MM.1S (cell line): ENCODE measurements at regions not wholly inside any gene's neighbourhood (a gene's known extent, or its start where the extent isn't known, plus 50 kb on each side); places are given as distances from the start of the nearest gene placed in this dataset.

Experiments
- EZH2 ChIP-seq: fragments of 300-600 bp; sonication (generic); optimal IDR thresholded peaks from 2 replicates; pipeline ENCODE3; 2017; ENCODE audit warnings: low read depth, mild to moderate bottlenecking, antibody characterized with exemption, low read length, mixed read lengths
- EZH2phosphoT487 ChIP-seq: fragments of 300-600 bp; sonication (generic); IDR thresholded peaks from 2 replicates; pipeline ENCODE4 v1.6.1; 2018; ENCODE audit warnings: antibody characterized with exemption, low read length
- TF ChIP-seq, protein P1 (sequence below): fragments of 300-600 bp; sonication (generic); IDR thresholded peaks from 2 replicates; pipeline ENCODE4 v1.5.1; 2016; ENCODE audit warnings: antibody characterized with exemption, low read length, mixed read lengths

DNA sequence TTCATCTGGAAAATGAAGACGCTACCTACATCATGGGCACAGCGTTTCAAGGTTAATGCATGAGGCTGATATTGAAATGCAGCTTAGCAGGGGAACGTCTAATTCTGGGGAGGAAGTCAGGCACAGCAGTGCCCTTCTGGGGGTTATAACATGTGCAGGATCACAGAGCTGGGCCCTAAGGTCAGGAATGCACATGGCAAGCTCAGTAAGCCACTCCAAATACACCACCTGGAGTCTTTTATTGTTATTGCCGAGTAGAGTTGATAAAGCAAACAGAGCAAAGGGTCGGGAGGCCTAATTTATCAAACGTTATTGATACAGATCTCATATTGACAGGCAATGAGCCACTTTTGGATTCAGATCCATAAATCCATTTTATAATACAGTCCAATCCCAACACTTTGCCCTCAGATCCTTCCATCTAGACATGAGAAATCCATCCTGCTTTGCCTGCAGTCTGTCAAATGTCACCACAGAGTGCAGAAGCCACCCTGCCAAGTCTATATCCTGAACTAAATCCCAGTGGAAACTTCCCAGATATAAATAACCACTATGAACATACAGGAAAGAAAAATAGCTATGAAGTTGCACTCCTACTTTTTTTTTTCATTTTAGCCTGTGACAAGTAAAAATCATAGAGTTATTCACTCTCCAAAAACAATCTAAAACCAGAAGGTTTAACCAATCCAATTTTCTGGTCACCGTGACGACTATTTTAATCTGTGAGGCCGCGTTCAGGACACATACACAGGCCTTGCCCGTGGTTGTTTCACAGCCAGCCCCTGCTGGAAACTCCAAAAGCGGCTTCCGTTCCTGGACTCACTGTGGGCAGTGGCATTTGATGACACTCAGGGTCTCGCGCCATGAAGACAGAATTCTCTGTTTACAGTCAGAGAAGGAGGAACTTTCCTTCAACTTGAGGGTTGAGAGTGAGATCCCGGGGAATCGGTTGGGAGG, 335.4 kb downstream of the DHX15 start:
- TF ChIP-seq, protein P1, sequence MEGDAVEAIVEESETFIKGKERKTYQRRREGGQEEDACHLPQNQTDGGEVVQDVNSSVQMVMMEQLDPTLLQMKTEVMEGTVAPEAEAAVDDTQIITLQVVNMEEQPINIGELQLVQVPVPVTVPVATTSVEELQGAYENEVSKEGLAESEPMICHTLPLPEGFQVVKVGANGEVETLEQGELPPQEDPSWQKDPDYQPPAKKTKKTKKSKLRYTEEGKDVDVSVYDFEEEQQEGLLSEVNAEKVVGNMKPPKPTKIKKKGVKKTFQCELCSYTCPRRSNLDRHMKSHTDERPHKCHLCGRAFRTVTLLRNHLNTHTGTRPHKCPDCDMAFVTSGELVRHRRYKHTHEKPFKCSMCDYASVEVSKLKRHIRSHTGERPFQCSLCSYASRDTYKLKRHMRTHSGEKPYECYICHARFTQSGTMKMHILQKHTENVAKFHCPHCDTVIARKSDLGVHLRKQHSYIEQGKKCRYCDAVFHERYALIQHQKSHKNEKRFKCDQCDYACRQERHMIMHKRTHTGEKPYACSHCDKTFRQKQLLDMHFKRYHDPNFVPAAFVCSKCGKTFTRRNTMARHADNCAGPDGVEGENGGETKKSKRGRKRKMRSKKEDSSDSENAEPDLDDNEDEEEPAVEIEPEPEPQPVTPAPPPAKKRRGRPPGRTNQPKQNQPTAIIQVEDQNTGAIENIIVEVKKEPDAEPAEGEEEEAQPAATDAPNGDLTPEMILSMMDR: no peak
- TF ChIP-seq EZH2phosphoT487 (no peak), EZH2 (no peak)
